ENCODE measurements at regions not wholly inside any gene's neighbourhood (a gene's known extent, or its start where the extent isn't known, plus 50 kb on each side); places are given as distances from the start of the nearest gene placed in this dataset.

DNA sequence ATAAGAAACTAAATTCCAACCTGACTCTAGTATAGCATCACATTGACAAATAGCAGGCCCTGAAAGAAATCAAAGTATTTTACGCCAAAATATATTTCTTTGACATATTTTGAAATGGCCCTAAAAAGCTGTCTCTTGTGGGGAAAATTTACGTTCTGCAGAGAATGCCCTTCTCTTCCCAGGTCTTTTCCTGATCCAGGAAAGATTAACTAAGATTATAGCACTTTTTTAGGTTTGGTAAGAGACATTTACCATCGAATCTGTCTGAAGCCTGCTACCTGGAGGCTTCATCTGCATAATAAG is 121.1 kb downstream of the ATXN3L start:
- in situ Hi-C loops (cut with MboI; ENCODE audit: low pct_ligation_motif_present in 1 of 4, low pct_unique_long_range_greater_than_20kb in 1 of 4, low sequenced_read_pairs in 3 of 4) = no loop called here

DNA sequence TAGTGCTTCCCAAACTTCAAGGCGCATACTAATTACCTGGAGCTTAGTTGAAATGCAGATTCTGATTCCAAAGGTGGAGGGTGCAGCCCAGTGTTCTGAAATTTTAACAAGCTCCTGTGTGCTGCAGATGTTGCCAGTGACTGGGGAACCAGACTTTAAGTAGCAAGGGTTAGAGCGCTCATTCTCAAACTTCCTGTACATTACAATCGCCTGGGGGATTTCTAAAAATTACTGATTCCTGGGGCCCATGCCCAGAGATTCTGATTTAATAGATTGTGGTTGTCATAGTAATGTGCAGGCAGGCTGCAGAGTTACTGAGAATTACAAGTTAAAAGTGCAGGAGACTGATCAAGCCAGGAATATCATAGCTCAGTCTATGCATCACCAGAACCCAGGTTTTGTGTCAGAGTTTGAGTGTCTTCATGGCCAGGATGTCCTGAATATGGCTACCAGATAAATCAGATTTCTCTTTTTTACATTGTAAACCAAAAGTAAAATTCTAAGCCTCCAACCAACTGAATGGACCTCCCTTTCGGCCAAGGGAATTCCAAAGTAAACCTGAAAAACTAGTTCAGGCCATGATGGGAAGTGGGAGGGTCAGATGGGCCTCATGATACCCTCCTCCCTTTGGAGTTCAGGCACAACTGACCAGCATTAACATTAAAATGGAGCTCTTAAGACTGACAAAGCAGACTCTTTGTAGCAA is 121.6 kb downstream of the ATXN3L start:
- intact Hi-C loops (cut with DNase I; ENCODE audit: low total_unique reads) = no loop called here
- no peaks in the 10 kb centered on the region for H3K4me1 ChIP-seq
- WGBS, 2 donors (ENCODE audit: low coverage in 1 of 2) = 74% methylated on average over 4 of the region's 4 CpGs; no CpG with 5 or more reads in 1 of the 2 donors
- no peak overlapping the region for H3K27ac ChIP-seq
- no peak overlapping the region for H3K4me3 ChIP-seq
- H3K9me3 ChIP-seq = no peaks in the 10 kb centered on the region
- H3K36me3 ChIP-seq = no peaks in the 10 kb centered on the region
- no peaks in the 10 kb centered on the region for H3K27me3 ChIP-seq
- in situ Hi-C loops (cut with MboI; ENCODE audit: low pct_ligation_motif_present in 1 of 4, low pct_unique_long_range_greater_than_20kb in 1 of 4, low sequenced_read_pairs in 3 of 4) = no loop called here
- DNase-seq = no peak
- no peak for TF ChIP-seq EP300 (IDR thresholded peaks at IDR 0.05; ENCODE audit: low read depth)
- TF ChIP-seq, protein P1, sequence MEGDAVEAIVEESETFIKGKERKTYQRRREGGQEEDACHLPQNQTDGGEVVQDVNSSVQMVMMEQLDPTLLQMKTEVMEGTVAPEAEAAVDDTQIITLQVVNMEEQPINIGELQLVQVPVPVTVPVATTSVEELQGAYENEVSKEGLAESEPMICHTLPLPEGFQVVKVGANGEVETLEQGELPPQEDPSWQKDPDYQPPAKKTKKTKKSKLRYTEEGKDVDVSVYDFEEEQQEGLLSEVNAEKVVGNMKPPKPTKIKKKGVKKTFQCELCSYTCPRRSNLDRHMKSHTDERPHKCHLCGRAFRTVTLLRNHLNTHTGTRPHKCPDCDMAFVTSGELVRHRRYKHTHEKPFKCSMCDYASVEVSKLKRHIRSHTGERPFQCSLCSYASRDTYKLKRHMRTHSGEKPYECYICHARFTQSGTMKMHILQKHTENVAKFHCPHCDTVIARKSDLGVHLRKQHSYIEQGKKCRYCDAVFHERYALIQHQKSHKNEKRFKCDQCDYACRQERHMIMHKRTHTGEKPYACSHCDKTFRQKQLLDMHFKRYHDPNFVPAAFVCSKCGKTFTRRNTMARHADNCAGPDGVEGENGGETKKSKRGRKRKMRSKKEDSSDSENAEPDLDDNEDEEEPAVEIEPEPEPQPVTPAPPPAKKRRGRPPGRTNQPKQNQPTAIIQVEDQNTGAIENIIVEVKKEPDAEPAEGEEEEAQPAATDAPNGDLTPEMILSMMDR (IDR thresholded peaks at IDR 0.05) = no peak
- TF ChIP-seq POLR2AphosphoS5 (IDR thresholded peaks at IDR 0.05) = no peak
- TF ChIP-seq POLR2A (IDR thresholded peaks at IDR 0.05) = no peak

More for the DNA sequence above, 121.1 kb downstream of the ATXN3L start:
- Histone ChIP-seq H3K4me1 (no peaks in the 10 kb centered on the region), H3K9me3 (no peaks in the 10 kb centered on the region), H3K27me3 (no peaks in the 10 kb centered on the region), H3K27ac (no peak overlapping the region), H3K4me3 (no peak overlapping the region), H3K36me3 (no peaks in the 10 kb centered on the region)
- WGBS, 2 donors (ENCODE audit: low coverage in 1 of 2) = 77 to 92% methylated on average over 2 to 3 of the region's 3 CpGs
- TF ChIP-seq POLR2A (IDR thresholded peaks at IDR 0.05) (no peak), EP300 (IDR thresholded peaks at IDR 0.05; ENCODE audit: low read depth) (no peak), POLR2AphosphoS5 (IDR thresholded peaks at IDR 0.05) (no peak)
- TF ChIP-seq, protein P1 (IDR thresholded peaks at IDR 0.05) = no peak
- intact Hi-C loops (cut with DNase I; ENCODE audit: low total_unique reads) = no loop called here
- no peak for DNase-seq

DNA sequence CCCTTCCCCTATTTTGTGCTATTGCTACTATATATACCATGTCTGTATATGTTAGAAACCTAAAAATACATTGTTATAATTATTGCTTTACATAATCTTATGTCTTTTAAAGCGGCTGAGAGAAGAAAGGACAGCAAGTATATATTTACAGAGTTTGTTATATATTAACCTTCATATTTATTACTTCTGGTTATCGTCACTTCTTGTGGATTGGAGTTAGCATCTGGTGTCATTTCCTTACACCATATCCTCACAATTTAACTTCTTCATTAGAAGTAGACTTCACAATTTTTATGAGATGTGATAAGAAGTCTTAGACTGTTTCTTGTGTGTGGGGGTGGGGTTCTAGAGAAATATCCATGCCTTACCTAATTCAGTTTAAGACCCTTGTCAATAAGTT is 123.1 kb downstream of the ATXN3L start:
- TF ChIP-seq, protein P1 (IDR thresholded peaks at IDR 0.05) = no peak
- intact Hi-C loops (cut with DNase I; ENCODE audit: low total_unique reads) (no loop called here), in situ Hi-C loops (cut with MboI; ENCODE audit: low pct_ligation_motif_present in 1 of 4, low pct_unique_long_range_greater_than_20kb in 1 of 4, low sequenced_read_pairs in 3 of 4) (no loop called here)
- Histone ChIP-seq H3K9me3 (no peaks in the 10 kb centered on the region), H3K4me1 (no peaks in the 10 kb centered on the region), H3K4me3 (no peak overlapping the region), H3K27me3 (no peaks in the 10 kb centered on the region), H3K36me3 (no peaks in the 10 kb centered on the region), H3K27ac (no peak overlapping the region)
- 47 to 50% methylated on average over 2 of the region's 2 CpGs for WGBS, 2 donors (ENCODE audit: low coverage in 1 of 2)
- DNase-seq = no peak

DNA sequence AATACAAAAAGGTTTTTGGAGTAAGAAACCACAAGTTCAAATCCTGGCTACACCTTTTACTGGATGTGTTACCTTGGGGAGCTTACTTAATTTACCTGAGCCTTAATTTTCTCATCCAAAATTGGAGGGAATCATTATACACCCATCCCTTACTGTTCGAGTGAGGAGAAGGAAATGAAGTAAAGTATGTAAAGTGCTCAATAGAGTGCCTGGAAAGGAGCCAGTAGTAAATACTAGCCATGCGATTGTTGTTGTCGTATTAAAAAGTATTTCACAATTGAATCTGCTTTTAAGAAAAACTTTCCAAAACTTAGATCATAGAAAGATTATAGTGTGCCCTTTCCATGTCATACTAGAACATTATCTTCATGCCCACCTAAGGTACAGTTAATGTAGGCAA is 124.5 kb downstream of the ATXN3L start:
- Histone ChIP-seq H3K4me3 (no peak overlapping the region), H3K9me3 (no peaks in the 10 kb centered on the region), H3K4me1 (no peaks in the 10 kb centered on the region), H3K27me3 (no peaks in the 10 kb centered on the region), H3K36me3 (no peaks in the 10 kb centered on the region), H3K27ac (no peak overlapping the region)
- intact Hi-C loops (cut with DNase I; ENCODE audit: low total_unique reads) = no loop called here
- in situ Hi-C loops (cut with MboI; ENCODE audit: low pct_ligation_motif_present in 1 of 4, low pct_unique_long_range_greater_than_20kb in 1 of 4, low sequenced_read_pairs in 3 of 4) = no loop called here
- DNase-seq = no peak
- TF ChIP-seq, protein P1 (IDR thresholded peaks at IDR 0.05) = no peak
- no peak for TF ChIP-seq POLR2AphosphoS5 (IDR thresholded peaks at IDR 0.05)
- no peak for TF ChIP-seq EP300 (IDR thresholded peaks at IDR 0.05; ENCODE audit: low read depth)
- no peak for TF ChIP-seq POLR2A (IDR thresholded peaks at IDR 0.05)
- WGBS, 2 donors (ENCODE audit: low coverage in 1 of 2) = 49 to 77% methylated on average over 3 of the region's 3 CpGs

All from transverse colon (tissue), 4 donors.